Lung (tissue), 11 donors: ENCODE measurements at regions not wholly inside any gene's neighbourhood (a gene's known extent, or its start where the extent isn't known, plus 50 kb on each side); places are given as distances from the start of the nearest gene placed in this dataset.

ENCODE experiments used
- ATAC-seq: fragments of 200-7000 bp; cut with Tn5 transposase; one replicate; pipeline ENCODE4 v1.9.1; 2020; ENCODE audit warnings: moderate number of reproducible peaks; ENCODE audit not compliant: insufficient read depth, low FRiP score
- DNase-seq, 3 donors: peaks; one replicate each; pipeline ENCODE4 v3.0.0-alpha.2; 2013 to 2017
- H3K27ac ChIP-seq, 2 donors: one replicate each; pipeline ENCODE4 v1.5.1; 2013; ENCODE audit warnings: mild to moderate bottlenecking in 2 of 2, moderate library complexity in 2 of 2, control low read depth in 1 of 2, inconsistent platforms in 1 of 2, low read depth in 1 of 2, low read length in 1 of 2
- H3K27me3 ChIP-seq, 3 donors: one replicate each; pipeline ENCODE4 v1.5.1; 2013; ENCODE audit warnings: low read length in 2 of 3; ENCODE audit not compliant: control insufficient read depth in 3 of 3, insufficient read depth in 3 of 3
- H3K36me3 ChIP-seq, 4 donors: one replicate each; pipeline ENCODE4 v1.5.1; 2013; ENCODE audit warnings: low read length in 4 of 4, mild to moderate bottlenecking in 1 of 4, moderate library complexity in 1 of 4; ENCODE audit not compliant: control insufficient read depth in 4 of 4, insufficient read depth in 4 of 4
- H3K4me1 ChIP-seq, 5 donors: one replicate each; pipeline ENCODE4 v1.5.1; 2013; ENCODE audit warnings: low read length in 5 of 5, mild to moderate bottlenecking in 2 of 5, moderate library complexity in 1 of 5; ENCODE audit not compliant: control insufficient read depth in 5 of 5, insufficient read depth in 5 of 5
- H3K4me3 ChIP-seq: one replicate; pipeline ENCODE4 v1.5.1; 2013; ENCODE audit warnings: mild to moderate bottlenecking, control low read depth, moderate library complexity
- H3K9ac ChIP-seq, 2 donors: one replicate each; pipeline ENCODE4 v1.5.1; 2013; ENCODE audit warnings: low read length in 2 of 2, control low read depth in 1 of 2; ENCODE audit not compliant: insufficient read depth in 1 of 2
- H3K9me3 ChIP-seq, 4 donors: one replicate each; pipeline ENCODE4 v1.5.1; 2013; ENCODE audit warnings: low read length in 3 of 4, mild to moderate bottlenecking in 1 of 4, moderate library complexity in 1 of 4; ENCODE audit not compliant: control insufficient read depth in 4 of 4, insufficient read depth in 3 of 4
- WGBS, 2 donors: extraction: QIAGEN DNeasy Blood & Tissue Kit; methylation state at CpG; one replicate each; pipeline ENCODE4 v1.1.7; 2013; 5-methylcytosine and 5-hydroxymethylcytosine counted together
- TF ChIP-seq, protein P1 (sequence below): IDR thresholded peaks from 2 replicates; pipeline ENCODE4 v1.5.1; 2012; ENCODE audit warnings: mild to moderate bottlenecking; ENCODE audit errors: control extremely low read depth, extremely low read depth
- donor health status: control.
- donor health status: control.
- donor health status: Bipolar disorder and iron deficiency.
- donor health status: healthy.
- donor health status: DM: yes; HTN: yes; CAD: no.

DNA sequence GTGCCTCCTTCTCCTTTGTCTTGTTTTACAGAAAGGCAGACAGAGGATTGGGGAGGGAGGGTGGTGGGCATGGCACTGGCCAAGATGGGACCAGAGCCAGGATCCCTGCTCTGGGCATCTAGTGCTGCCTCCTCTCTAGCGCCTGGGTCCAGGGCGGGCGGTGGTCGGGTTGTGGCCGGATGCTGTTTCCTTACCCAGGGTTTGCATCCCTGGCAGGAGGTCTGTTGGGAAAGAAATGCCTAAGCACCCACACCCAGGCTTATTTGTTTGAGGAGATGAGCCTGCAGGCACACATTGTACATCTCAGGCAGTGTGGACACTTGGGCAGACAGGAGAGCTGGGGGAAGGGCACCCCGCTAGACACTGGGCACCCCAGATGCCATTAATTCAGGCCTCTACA lies 102.3 kb upstream of the PCBD1 start:
- Histone ChIP-seq H3K36me3 (no peaks in the 10 kb centered on the region), H3K9me3 (no peaks in the 10 kb centered on the region), H3K4me1 (no peaks in the 10 kb centered on the region), H3K27ac (no peak overlapping the region), H3K27me3 (no peaks in the 10 kb centered on the region), H3K9ac (no peak overlapping the region), H3K4me3 (no peak overlapping the region)
- ATAC-seq (no peak), DNase-seq (no peak)
- WGBS, 2 donors: 77 to 81% methylated on average over 6 of the region's 6 CpGs
- TF ChIP-seq, protein P1, sequence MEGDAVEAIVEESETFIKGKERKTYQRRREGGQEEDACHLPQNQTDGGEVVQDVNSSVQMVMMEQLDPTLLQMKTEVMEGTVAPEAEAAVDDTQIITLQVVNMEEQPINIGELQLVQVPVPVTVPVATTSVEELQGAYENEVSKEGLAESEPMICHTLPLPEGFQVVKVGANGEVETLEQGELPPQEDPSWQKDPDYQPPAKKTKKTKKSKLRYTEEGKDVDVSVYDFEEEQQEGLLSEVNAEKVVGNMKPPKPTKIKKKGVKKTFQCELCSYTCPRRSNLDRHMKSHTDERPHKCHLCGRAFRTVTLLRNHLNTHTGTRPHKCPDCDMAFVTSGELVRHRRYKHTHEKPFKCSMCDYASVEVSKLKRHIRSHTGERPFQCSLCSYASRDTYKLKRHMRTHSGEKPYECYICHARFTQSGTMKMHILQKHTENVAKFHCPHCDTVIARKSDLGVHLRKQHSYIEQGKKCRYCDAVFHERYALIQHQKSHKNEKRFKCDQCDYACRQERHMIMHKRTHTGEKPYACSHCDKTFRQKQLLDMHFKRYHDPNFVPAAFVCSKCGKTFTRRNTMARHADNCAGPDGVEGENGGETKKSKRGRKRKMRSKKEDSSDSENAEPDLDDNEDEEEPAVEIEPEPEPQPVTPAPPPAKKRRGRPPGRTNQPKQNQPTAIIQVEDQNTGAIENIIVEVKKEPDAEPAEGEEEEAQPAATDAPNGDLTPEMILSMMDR: no peak

DNA sequence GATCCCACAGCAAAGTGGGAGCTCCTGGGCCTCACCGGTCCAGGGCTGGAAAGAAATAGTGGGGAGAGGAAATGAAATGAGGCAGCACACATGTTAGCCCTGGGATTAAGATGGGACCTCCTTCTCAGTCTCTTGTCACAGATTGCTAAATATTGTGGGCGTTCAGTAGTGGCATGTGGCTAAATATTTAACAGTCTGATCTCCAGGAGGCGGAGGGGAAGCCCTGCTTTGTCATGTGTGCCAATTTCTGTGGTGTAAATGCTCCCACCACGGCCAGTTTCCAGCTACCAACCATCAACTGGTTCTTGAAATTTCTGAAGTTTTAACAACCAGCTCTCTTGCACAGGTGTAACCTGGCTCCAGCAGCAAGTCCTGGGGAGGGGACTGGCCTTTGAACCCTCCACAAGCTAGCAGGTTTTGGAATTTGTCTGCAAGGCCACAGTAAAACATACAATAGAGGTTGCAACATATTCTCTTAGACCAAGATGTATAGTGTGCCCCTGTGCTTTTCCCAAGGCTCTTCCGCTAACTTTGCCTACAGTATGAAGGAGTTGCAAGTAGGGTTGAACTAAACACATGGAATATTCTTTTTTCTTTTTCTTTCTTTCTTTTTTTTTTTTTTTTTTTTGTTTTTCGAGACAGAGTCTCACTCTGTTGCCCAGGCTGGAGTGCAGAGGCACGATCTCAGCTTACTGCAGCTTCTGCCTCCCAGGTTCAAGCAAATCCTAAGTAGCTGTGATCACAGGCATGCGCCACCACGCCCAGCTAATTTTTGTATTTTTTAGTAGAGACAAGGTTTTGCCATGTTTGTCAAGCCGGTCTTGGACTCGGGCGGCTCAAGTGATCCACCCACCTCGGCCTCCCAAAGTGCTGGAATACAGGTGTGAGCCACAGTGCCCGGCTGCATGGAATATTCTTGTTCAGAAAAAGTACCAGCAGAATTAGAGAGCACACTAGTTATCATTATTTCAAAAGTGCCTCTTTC lies 103.1 kb upstream of the PCBD1 start:
- no peak for DNase-seq
- 87 to 88% methylated on average over 14 of the region's 14 CpGs for WGBS, 2 donors
- H3K36me3 ChIP-seq: no peaks in the 10 kb centered on the region

DNA sequence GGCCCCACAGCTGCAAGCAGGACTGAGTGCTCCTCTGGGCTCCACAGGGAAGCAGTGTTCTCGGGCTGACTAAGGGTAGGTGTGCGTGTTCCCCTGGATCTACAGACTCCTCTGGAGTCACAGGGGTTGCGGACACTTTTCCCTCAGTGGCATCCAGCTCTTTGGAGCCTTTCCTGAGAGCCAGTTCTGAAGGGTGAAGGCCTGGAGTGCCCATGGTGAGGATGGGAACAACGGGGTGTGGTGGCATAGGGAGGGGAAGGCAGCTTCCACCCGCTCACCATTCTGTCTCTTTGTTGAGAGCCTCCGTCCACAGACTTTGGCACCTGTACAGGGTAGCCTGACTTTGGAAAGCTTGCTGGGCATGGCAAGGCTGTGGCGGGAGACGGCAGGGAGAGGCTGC lies 104.1 kb upstream of the PCBD1 start:
- TF ChIP-seq, protein P1: no peak
- DNase-seq (no peak), ATAC-seq (no peak)
- no peak overlapping the region for H3K9ac ChIP-seq
- H3K36me3 ChIP-seq: no peaks in the 10 kb centered on the region
- 83 to 94% methylated on average over 8 of the region's 8 CpGs for WGBS, 2 donors
- H3K4me3 ChIP-seq: no peak overlapping the region
- H3K27ac ChIP-seq: no peak overlapping the region
- no peaks in the 10 kb centered on the region for H3K9me3 ChIP-seq
- H3K27me3 ChIP-seq: no peaks in the 10 kb centered on the region
- no peaks in the 10 kb centered on the region for H3K4me1 ChIP-seq

More for the DNA sequence above, 103.1 kb upstream of the PCBD1 start:
- ATAC-seq: no peak
- Histone ChIP-seq H3K4me1 (no peaks in the 10 kb centered on the region), H3K27me3 (no peaks in the 10 kb centered on the region), H3K4me3 (no peak overlapping the region), H3K9me3 (no peaks in the 10 kb centered on the region), H3K9ac (no peak overlapping the region), H3K27ac (no peak overlapping the region)
- TF ChIP-seq, protein P1: no peak
